ENCODE measurements at regions not wholly inside any gene's neighbourhood (a gene's known extent, or its start where the extent isn't known, plus 50 kb on each side); places are given as distances from the start of the nearest gene placed in this dataset.

GRCh38 chr11:127308291-127308690, 307.7 kb upstream of the KIRREL3 start:
- TF ChIP-seq CTCF (IDR thresholded peaks at IDR 0.05; ENCODE audit: insufficient read depth, low read depth, low read length) (no peak), EZH2 (IDR thresholded peaks at IDR 0.05; ENCODE audit: insufficient read depth, low read length) (no peak)

Data from astrocyte (in vitro differentiated cells and primary cell).